Fibroblast of skin of back (primary cell): ENCODE measurements at regions not wholly inside any gene's neighbourhood (a gene's known extent, or its start where the extent isn't known, plus 50 kb on each side); places are given as distances from the start of the nearest gene placed in this dataset.
A peak's percentile ranks its signal among the peaks of the same experiment; 100 is the strongest.
"Not testable (repeated sequence)": the region's sequence is repeated elsewhere in the genome, so short reads cannot be mapped to it uniquely, and the experiment has no call there.

Experiments
- DNase-seq: peaks from one replicate; pipeline ENCODE4 v3.0.0-alpha.2; 2013

DNA sequence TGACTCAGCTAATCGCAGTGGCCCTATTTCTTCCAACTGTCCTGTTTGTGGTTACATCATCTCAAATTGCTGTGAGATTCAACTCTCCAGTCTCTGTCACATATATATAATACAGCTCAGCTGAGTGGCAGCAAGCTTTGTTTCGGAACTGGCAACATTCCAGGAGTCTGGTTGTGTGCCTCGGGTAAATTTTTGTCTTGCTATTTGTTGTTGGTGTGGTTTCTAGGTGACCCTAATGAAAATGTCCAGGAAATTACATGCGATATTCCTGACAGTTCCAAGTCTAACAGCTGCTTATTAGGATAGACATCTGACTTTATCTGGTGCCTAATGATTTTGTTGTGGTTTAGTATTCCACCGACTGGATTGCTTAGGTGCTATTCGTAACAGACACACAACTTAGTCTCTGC, 581.8 kb downstream of the CD109 start:
- peak; percentile 46 for DNase-seq

DNA sequence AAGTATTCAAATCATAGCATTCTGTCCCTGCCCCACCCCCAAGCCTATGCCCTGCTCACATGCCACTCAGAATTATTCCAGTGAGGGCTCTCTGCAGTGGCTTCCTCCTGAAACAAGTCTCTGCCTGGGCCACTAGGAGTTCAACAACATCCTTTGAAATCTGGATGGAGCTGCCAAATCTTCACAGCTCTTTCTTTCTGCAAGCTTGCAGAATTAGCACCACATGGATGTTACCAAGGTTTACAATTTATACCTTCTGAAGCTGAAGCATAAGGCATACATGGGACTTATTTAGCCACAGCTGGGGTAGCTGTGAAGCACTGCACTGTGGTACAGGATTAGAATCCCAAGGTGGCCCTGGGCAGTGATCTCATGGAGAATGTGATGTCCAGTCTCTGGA, 577.5 kb downstream of the CD109 start:
- no peak for DNase-seq

DNA sequence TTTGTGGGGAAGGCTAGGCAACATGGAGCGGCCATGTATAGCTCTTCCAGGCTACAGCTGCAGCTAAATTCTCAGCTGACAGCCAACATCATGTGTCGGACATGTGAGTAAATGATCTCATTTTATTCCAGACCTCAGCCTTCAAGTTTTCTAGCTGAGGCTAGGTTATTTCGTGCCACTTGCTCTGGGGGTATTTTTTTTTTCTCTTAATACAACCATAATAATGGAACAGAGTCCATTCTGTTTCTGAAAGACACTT, 573.5 kb downstream of the CD109 start:
- DNase-seq = no peak

- DNase-seq = no peak
Measured at GRCh38 chr6:74268815-74269599, 573.0 kb downstream of the CD109 start.

- no peak for DNase-seq
Measured at GRCh38 chr6:74259981-74260380, 564.0 kb downstream of the CD109 start.

DNA sequence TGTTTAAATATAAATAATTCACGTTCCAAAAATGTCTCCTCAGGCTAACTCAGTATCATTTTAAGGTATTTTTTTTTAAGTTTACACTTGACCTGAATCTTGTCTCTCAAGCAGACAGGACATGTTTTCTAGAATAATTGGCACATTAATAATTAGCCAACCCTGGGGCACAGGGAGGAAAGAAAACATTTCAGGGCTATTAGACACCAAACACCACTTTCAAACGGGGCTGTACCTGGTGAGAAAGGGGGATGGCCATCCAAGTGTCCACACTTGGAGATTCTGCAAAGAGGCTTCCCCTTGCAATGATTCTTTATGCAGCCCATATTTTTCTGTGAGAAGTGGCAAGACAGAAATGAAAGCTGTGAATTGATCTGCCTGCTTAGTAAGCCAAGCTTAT, 560.8 kb downstream of the CD109 start:
- no peak for DNase-seq

DNA sequence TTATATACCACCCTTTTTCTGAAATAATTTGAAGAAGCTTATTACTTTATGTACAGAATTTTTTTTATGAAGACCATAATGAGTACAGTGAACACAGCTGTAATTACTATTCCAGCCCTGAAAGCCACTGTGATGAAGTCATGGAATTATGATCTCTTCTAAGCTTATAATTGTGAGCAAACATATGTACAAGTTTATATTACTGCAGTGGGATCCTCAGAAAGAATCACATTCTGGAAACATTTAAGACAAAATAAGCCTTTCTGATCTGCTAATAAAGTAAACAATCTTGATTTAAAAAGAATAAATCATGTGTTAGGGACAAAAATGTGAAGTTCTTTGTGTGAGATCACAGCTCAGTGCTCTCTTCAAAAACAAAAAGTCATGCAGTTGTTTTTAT, 560.4 kb downstream of the CD109 start:
- DNase-seq = no peak

- DNase-seq = not testable (repeated sequence)
Measured at GRCh38 chr6:74255007-74255406, 559.0 kb downstream of the CD109 start.

GRCh38 chr6:74254147-74254546, 558.1 kb downstream of the CD109 start:
- DNase-seq = not testable (repeated sequence)

GRCh38 chr6:74253261-74253660, 557.3 kb downstream of the CD109 start:
- DNase-seq = no peak

- DNase-seq = no peak
Measured at GRCh38 chr6:74250161-74250818, 554.3 kb downstream of the CD109 start.

DNA sequence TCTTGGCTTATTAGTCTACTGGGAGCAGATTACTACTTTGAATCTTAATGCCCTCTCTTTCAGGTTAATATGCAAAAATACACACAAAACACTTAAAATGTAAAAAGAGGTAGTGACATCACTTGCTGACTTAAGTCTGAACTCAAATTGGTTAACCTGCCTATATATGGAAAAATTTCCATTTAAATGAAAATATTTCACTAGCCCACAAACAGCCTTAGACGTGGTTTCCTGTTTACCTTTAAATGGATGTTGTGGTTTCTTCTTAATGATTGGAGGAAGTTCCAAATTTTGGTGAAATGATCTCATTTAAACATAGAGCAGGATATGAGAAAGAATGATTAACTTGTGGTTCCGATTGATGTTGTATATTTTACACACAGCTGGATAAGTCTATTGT, 553.7 kb downstream of the CD109 start:
- DNase-seq = peak; percentile 37

- no peak for DNase-seq
Measured at GRCh38 chr6:74248966-74249365, 553.0 kb downstream of the CD109 start.

GRCh38 chr6:74222768-74223333, 526.8 kb downstream of the CD109 start:
- no peak for DNase-seq

GRCh38 chr6:74213995-74214394, 518.0 kb downstream of the CD109 start:
- no peak for DNase-seq

DNA sequence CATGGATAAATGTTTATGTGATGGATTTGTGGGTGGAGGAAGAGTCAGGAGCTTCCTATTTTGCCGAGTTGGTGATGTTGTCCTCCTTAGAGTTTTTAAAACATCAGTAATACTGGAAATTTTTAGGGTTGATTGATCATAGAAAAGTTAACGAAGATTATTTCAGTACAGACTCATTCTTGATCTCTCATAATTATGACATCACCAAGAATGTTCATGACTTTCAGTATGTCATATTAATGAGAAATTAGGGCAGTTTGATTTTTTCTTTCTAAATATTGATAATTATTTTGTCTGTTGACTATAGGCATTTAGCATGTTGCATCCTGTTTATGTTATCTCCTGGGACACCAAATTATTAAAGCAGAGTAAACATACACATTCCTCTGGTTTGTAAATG, 512.2 kb downstream of the CD109 start:
- no peak for DNase-seq

DNA sequence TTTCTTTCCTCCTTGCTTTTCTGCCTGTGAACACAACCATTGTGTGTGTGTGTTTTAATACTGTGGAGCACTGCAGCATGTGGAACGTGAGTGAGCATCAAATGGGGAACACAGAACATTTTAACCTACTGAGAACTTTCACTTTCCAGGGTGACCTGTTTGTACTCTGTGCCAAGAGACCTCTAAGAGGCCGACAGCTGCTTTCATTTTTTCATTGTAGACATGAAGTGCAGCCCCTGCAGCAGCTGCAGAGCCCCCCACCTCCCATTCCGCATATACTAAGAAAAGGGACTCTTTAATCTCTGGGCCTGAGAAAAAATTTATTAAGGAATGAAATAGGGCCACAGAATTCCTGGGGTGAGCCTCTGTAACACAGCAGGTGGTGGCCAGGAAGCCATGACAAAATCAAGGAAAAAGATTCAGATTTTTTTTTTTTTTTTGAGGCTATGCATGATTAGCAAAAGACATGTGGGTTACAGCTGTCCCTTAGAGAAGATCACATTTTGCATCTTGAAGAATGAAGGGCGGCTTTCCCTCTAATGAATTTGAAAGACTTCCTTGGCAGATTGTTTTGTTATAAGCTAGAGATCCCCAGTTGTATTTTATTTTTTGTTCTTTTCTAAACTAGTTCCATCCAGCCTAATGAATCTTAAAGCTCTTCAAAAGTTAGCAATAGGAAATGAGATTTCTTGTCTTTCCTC, 503.4 kb downstream of the CD109 start:
- DNase-seq = no peak

GRCh38 chr6:74197310-74197709, 501.3 kb downstream of the CD109 start:
- no peak for DNase-seq

DNA sequence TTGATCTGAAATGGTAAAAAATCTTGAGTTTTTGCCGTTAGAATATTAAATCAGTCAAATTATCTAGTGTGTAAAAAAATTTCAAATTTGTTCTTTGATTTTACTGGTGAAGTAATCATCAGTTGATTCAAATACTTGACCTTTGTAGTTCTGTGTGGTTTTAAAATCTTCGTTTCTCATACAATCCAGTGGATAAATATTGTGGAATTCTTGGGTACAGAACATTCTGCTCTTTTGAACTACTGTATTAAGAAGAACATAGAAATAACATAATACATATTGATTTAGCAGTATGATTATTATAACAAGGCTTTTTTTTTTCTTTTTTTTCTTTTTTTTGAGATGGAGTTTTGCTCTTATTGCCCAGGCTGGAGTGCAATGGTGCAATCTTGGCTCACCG, 491.8 kb downstream of the CD109 start:
- DNase-seq = no peak

DNA sequence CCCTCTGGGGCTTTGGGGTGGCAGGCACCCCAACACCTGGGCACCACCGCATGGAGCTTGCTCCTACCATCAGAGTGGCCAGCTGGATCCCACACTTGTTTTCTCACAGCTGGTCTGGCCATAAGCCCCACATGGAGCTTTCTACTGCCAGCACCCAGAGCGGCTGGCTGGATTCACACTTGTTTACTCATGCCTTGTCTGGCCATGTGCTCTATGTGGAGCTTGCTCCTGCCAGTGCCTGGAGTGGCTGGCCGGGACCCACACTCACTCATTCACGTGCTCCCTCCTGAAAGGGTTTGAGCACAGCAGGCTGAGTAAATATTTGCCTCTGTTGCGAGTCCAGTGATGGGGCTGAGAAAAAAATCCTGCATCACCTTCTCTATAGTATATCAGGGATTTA, 487.0 kb downstream of the CD109 start:
- no peak for DNase-seq

GRCh38 chr6:74181471-74181870, 485.5 kb downstream of the CD109 start:
- no peak for DNase-seq

GRCh38 chr6:74177506-74177905, 481.5 kb downstream of the CD109 start:
- peak; percentile 38 for DNase-seq

DNA sequence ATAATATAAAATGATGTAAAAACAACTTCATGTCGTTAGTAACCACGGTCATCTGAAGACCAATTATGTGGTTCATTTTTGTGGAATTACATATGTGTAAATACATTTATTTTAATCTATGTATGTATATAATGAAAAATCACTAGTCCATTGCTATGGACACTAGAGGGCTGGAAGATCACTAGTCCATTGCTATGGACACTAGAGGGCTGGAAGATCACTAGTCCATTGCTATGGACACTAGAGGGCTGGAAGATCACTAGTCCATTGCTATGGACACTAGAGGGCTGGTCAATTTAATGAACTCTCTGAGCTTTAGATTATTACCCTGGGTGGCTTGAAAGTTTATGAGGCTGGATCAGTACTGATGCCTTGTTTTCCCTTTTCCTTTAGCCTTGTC, 474.5 kb downstream of the CD109 start:
- not testable (repeated sequence) for DNase-seq

DNA sequence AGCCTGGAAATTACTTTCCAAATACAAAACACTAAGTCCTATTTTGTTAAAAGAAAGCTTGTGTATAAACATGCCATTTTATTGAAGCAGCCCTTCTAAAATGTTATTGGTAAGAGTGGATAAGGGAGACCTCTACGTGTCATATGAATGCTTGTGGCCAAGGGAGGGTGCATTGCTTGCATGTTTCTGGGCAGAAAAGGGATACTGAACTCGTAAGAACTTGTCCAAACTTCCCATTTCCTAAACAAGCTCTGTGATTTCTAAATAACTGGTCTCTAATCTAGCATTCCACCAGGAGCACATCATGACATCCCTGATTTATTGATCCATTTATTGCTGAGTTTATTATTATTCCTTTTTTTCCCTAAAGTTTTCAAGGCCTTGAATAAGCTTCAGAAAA, 474.1 kb downstream of the CD109 start:
- peak; percentile 40 for DNase-seq
